ENCODE measurements at regions not wholly inside any gene's neighbourhood (a gene's known extent, or its start where the extent isn't known, plus 50 kb on each side); places are given as distances from the start of the nearest gene placed in this dataset.
"Not testable (repeated sequence)": the region's sequence is repeated elsewhere in the genome, so short reads cannot be mapped to it uniquely, and the experiment has no call there.

GRCh38 chr3:106068795-106069194 is 200.0 kb upstream of the CBLB start:
- H3K27me3 ChIP-seq (ENCODE audit: insufficient read depth, low read depth, severe bottlenecking), result no peaks in the 10 kb centered on the region
- DNase-seq, result no peak
- H3K9me3 ChIP-seq (ENCODE audit: severe bottlenecking), result no peaks in the 10 kb centered on the region
- H3K27ac ChIP-seq, result no peak overlapping the region
- no peak overlapping the region for H3K4me3 ChIP-seq (ENCODE audit: low read depth, low read length)
- H3K36me3 ChIP-seq, result no peaks in the 10 kb centered on the region
- TF ChIP-seq, protein P1, sequence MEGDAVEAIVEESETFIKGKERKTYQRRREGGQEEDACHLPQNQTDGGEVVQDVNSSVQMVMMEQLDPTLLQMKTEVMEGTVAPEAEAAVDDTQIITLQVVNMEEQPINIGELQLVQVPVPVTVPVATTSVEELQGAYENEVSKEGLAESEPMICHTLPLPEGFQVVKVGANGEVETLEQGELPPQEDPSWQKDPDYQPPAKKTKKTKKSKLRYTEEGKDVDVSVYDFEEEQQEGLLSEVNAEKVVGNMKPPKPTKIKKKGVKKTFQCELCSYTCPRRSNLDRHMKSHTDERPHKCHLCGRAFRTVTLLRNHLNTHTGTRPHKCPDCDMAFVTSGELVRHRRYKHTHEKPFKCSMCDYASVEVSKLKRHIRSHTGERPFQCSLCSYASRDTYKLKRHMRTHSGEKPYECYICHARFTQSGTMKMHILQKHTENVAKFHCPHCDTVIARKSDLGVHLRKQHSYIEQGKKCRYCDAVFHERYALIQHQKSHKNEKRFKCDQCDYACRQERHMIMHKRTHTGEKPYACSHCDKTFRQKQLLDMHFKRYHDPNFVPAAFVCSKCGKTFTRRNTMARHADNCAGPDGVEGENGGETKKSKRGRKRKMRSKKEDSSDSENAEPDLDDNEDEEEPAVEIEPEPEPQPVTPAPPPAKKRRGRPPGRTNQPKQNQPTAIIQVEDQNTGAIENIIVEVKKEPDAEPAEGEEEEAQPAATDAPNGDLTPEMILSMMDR (IDR thresholded peaks at IDR 0.05; ENCODE audit: low read depth, low read length), result no peak

DNA sequence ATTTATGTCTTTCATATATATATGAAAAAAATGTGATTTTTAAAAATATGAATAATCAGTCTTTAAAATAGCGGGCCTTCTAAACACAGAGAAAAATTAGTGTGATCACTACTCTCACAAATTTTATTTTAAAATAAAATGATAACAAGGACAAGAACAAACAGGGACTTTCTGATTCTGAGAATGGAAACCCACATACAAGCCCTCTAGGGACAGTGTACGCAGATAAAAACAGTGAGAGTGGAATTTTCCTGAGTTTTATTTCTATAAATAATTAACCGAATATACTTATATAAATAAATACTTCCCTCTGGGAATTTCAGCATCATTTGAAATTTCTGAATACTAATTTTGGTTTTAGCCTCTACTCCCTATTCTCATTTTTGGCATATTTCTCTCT is 201.4 kb upstream of the CBLB start:
- TF ChIP-seq, protein P1 (IDR thresholded peaks at IDR 0.05; ENCODE audit: low read depth, low read length), result no peak
- Histone ChIP-seq H3K4me3 (ENCODE audit: low read depth, low read length) (no peak overlapping the region), H3K9me3 (ENCODE audit: severe bottlenecking) (no peaks in the 10 kb centered on the region), H3K27me3 (ENCODE audit: insufficient read depth, low read depth, severe bottlenecking) (no peaks in the 10 kb centered on the region), H3K27ac (no peak overlapping the region), H3K36me3 (no peaks in the 10 kb centered on the region)
- DNase-seq, result no peak

- H3K9me3 ChIP-seq (ENCODE audit: severe bottlenecking), result no peaks in the 10 kb centered on the region
- TF ChIP-seq, protein P1 (IDR thresholded peaks at IDR 0.05; ENCODE audit: low read depth, low read length), result no peak
- H3K27me3 ChIP-seq (ENCODE audit: insufficient read depth, low read depth, severe bottlenecking), result no peaks in the 10 kb centered on the region
- DNase-seq, result no peak
- no peak overlapping the region for H3K27ac ChIP-seq
- no peak overlapping the region for H3K4me3 ChIP-seq (ENCODE audit: low read depth, low read length)
- H3K36me3 ChIP-seq, result no peaks in the 10 kb centered on the region
These were observed 202.5 kb upstream of the CBLB start for GRCh38 chr3:106071306-106071705.

GRCh38 chr3:106072596-106072995 is 203.8 kb upstream of the CBLB start:
- H3K27ac ChIP-seq; H3K27me3 ChIP-seq (ENCODE audit: insufficient read depth, low read depth, severe bottlenecking); H3K9me3 ChIP-seq (ENCODE audit: severe bottlenecking); H3K4me3 ChIP-seq (ENCODE audit: low read depth, low read length); DNase-seq; H3K36me3 ChIP-seq: not testable (repeated sequence)

DNA sequence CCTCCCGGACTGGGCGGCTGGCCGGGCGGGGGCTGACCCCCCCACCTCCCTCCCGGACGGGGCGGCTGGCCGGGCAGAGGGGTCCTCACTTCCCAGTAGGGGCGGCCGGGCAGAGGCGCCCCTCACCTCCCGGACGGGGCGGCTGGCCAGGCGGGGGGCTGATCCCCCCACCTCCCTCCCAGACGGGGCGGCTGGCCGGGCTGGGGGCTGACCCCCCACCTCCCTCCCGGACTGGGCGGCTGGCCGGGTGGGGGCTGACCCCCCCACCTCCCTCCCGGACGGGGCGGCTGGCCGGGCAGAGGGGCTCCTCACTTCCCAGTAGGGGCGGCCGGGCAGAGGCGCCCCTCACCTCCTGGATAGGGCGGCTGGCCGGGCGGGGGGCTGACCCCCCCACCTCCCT is 205.0 kb upstream of the CBLB start:
- DNase-seq; H3K27me3 ChIP-seq (ENCODE audit: insufficient read depth, low read depth, severe bottlenecking); H3K9me3 ChIP-seq (ENCODE audit: severe bottlenecking); H3K36me3 ChIP-seq; H3K27ac ChIP-seq; H3K4me3 ChIP-seq (ENCODE audit: low read depth, low read length): not testable (repeated sequence)

DNA sequence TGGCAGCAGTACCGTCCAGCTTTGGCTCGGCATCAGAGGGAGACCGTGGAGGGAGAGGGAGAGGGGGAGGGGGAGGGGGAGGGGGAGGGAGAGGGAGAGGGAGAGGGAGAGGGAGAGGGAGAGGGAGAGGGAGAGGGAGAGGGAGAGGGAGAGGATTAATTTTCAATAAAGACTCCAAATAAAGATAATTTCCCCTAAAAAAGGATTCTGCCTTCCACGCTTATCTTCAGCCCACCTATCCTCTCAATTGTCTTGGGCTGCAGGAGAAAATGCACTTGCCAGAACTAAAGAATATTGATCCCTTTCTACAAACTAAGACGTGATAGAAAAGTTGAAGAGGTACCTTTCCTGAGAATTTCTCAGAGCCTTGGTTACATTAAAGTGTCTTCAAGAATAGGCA is 206.9 kb upstream of the CBLB start:
- not testable (repeated sequence) for H3K9me3 ChIP-seq (ENCODE audit: severe bottlenecking); DNase-seq

DNA sequence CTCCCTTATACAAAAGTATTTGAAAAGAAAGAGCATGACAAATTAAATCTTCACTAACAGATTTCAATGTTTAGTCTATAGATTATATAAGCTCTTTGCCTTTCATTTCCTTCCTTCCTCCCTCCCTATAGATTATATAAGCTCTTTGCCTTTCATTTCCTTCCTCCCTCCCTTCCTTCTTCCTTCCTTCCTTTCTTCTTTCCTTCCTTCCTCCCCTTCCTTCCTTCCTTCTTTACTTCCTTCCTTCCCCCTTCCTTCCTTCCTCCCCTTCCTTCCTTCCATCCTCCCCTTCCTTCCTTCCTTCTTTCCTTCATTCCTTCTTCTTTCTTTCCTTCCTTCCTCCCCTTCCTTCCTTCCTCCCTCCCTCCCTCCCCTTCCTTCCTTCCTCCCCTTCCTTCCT is 209.8 kb upstream of the CBLB start:
- TF ChIP-seq, protein P1 (IDR thresholded peaks at IDR 0.05; ENCODE audit: low read depth, low read length), result no peak
- no peak overlapping the region for H3K27ac ChIP-seq
- no peak overlapping the region for H3K4me3 ChIP-seq (ENCODE audit: low read depth, low read length)
- no peaks in the 10 kb centered on the region for H3K36me3 ChIP-seq
- DNase-seq, result no peak
- no peaks in the 10 kb centered on the region for H3K9me3 ChIP-seq (ENCODE audit: severe bottlenecking)
- no peaks in the 10 kb centered on the region for H3K27me3 ChIP-seq (ENCODE audit: insufficient read depth, low read depth, severe bottlenecking)

More for the DNA sequence above, 206.9 kb upstream of the CBLB start:
- not testable (repeated sequence) for H3K27me3 ChIP-seq (ENCODE audit: insufficient read depth, low read depth, severe bottlenecking); H3K36me3 ChIP-seq; H3K4me3 ChIP-seq (ENCODE audit: low read depth, low read length); H3K27ac ChIP-seq
